NCI-H146 (cell line): ENCODE measurements at regions not wholly inside any gene's neighbourhood (a gene's known extent, or its start where the extent isn't known, plus 50 kb on each side); places are given as distances from the start of the nearest gene placed in this dataset.

Experiments
- DNase-seq: peaks from one replicate; lab custom pipeline; 2025; lab: John Stamatoyannopoulos, UW

DNA sequence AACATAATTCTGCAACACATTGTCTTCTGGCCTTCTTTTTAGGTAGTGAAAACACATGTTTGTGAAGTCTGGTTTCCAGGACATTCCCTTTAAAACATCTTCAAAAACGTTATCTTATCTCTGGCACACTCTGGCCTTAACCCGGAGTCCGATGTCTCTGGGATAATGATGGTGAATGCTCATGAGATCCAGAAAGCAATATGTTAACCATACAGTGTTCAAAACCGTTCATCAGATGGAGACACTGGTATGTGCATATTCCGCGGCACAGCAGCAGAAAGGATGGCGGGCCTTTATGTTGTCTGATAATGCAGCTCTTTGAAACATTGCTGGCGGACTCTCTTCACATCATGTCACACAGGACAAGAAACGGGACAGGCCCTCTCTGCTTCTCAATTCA lies 605.2 kb downstream of the CCDC171 start:
- no peak for DNase-seq

DNA sequence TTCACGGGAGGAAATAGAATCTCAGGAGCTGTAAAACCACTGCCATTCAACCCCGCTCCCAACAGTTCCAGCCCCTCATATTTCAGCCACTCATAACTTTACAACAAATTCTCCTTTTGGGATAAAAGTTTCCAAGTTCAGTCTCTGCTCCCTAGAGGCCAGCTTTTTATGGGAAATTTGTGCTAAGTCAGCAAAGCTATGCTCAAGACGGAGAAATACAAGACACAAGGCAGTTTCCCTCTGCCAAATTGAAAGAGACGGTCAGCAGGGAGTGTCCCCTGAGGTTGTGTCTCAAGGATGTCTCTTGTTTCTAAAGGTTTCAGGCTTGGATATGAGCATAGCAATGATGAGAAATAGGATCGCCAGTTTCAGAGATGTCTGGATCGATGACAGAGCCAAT lies 608.6 kb downstream of the CCDC171 start:
- no peak for DNase-seq

GRCh38 chr9:16170119-16170518 lies 617.3 kb downstream of the CCDC171 start:
- DNase-seq, result no peak

- peak; percentile 26 for DNase-seq
Measured at GRCh38 chr9:16171911-16172310, 619.1 kb downstream of the CCDC171 start.

DNA sequence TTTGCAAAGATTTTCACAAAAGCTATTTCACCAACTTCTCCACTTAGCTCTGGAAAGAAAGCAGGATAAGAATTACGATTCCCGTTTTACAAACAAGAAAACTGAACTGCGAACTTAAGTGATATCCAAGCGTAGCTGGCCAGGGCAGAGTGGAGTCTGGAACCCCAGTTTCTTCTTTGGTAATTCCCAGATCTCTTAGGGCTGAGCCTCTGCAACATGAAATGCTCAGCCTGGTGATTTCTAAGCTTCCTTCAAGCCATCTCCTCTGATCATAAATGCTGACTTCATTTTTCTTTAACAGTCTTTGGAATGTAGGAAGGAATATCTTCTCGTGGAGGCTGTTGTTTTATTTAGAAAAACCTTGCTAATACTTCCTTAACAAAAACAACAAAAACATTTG lies 620.0 kb downstream of the CCDC171 start:
- DNase-seq, result no peak

- DNase-seq, result no peak
Measured at GRCh38 chr9:16174915-16175314, 622.1 kb downstream of the CCDC171 start.

DNA sequence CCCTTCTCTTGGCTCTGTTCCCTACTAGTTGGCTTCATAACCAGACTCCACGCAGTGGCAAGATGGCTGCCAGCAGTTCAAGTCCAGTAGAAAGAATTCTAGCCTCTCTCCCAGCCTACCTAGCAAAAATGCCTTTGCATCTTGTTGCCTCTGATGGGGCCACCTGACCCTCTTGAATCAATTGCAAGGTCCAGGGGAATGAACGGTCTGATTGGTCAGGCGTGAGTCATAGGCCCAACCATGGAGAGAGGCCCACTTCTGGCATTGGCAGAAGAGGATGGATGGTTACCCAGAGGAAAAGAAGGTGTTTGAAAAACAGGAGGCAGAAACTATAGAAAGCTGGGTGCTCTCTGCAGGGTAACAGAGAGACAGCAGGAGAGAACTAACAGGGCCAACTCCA lies 622.6 kb downstream of the CCDC171 start:
- no peak for DNase-seq

GRCh38 chr9:16178294-16178693 lies 625.5 kb downstream of the CCDC171 start:
- DNase-seq, result no peak

DNA sequence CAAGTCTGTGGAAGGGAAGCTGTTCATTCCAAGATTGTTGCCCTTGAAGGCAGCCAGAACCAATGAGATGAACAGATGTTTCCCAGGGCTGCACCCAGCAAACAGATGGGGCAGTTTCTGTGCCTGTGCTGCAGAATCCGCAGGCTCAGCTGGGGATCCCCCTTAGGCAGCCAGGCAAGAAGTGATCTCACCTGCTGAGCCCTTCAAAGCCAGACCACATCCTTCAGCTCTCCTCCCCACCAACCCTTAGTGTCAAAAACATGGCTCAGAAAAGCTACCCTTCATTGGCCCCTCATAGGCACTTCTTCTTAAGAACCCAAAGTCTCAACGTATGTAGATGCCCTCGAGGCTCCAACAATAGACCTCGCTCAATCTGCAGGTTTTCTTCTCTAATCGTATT lies 626.7 kb downstream of the CCDC171 start:
- no peak for DNase-seq

GRCh38 chr9:16180091-16180490 lies 627.2 kb downstream of the CCDC171 start:
- no peak for DNase-seq

DNA sequence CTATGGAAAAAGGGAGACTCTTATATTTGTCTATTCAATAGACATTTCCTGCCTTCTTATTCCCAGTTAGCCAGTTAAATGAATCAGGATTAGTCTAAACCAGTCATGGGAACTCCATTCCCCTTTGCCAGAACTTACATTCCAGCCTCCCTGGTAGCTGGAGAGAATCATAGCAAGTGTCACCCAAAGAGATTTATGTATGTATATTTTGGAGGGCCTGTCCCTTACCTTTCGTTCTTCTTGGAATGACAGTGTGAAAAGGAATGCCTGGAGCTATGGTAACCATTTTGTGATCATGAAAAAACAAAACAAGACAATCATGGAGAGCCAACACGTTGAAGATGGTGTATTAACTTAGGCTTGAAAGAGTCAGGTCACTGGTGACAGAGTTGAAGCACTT lies 627.7 kb downstream of the CCDC171 start:
- DNase-seq, result no peak

DNA sequence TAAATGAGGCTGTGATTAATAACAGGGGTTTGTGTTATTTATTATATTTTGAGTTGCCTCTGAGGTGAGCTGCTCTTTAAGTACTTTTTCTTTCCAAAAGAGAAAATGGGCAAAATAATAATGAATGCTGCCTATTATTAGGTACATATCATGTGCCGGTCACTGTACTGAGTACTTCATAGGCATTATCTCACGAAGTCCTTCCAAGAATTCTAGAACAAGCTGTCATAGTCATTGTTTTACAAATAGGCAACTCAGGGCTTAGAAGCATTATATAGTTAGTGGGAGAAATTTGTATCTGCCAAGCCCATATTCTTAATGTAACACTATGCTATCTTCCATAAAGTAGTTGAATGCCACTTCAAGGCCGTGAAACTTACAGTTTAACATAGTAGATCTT lies 628.7 kb downstream of the CCDC171 start:
- no peak for DNase-seq

DNA sequence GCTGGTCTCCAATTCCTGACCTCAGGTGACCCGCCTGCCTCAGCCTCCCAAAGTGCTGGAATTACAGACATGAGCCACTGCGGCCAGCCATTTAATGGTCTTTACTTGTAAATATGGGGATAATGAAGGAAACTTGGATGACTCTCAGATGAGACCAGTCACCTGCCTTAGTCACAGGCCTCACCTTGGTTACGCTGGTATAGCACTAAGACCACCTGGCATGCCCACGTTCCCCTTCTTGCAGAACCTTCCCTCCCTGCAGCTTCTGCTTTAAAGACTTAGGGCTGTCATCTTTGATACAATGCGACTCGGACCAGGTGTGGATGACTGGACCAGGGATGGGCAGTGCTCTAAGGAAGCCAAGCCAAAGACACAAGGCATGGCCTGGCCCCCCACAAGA lies 629.9 kb downstream of the CCDC171 start:
- DNase-seq, result no peak

DNA sequence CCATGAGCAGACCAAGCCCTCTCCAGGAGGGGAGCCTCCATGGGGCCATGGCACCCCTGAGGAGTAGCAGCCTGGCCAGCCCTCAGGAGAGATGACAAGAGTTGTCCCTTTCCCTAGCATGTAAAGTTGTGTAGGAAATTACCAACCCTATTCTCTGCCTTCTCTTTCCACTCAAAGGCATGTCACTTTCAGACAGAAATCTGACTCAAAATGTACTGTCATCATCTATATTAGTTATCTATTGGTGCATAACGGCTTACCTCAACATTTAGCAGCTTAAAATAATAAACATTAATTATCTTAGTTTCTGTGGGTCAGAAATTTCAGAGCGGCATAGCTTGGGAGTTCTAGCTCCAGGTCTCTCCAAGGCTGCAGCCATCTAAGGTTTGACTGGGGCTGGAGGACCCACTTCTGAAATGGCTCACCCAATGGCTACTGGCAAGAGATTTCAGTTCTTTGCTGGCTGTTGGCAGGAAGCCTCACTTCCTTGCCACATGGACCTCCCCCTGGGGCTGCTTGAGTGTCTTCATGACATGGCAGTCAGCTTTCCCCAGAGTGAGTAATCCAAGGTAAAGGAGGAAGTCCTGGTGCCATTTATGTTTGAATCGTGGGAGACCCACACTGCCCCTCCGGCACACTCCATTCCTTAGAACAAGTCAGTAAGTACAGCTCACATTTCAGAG lies 632.3 kb downstream of the CCDC171 start:
- DNase-seq, result no peak

DNA sequence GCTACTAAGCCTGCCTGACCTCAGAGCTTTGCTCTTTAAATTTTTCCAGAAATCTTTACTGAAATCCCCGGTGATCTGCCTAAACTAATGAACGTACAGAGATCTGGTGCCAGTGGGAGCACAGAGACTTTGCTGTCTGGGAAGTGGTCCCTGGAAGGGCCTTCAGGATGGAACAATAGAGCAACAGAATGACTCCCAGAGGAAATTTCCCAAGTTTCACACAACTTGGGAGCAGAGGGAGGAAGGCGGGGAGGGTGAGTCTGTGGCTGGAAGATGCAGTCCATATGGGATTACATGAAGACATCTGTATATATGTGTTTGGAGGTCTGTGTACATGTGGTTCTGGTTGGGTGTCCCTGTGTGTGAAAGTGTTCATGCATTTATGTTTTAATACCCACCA lies 638.3 kb downstream of the CCDC171 start:
- no peak for DNase-seq

- peak; percentile 34 for DNase-seq
Measured at GRCh38 chr9:16191691-16192402, 639.0 kb downstream of the CCDC171 start.

DNA sequence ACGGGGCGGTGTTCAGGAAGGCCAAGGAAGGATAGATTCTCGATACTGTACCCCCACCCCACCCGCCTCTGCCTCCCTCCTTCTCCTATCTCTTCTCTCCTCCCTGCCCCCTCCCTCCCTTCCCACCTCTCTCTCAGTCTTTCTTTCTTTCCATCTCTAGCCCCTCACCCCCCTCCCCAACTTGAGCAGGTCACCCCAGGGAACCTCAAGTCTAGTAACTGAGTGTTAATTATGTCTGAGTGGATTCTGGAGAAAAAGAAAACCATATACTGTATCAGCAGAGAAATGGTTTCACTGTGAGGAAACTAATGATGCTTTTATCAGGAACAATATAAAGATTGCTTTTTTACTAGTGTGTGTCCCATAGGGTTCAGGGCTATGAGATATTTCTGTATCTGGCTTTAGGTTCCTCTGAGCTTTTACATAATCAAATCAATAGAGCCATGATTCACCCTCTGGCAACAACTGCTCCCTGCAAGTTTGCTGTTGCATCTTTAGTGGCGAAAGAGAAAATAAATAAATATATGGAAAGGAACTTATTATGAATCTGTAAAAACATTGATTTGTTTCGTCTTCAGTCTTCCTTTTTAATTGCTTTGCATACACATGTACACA lies 639.7 kb downstream of the CCDC171 start:
- no peak for DNase-seq

DNA sequence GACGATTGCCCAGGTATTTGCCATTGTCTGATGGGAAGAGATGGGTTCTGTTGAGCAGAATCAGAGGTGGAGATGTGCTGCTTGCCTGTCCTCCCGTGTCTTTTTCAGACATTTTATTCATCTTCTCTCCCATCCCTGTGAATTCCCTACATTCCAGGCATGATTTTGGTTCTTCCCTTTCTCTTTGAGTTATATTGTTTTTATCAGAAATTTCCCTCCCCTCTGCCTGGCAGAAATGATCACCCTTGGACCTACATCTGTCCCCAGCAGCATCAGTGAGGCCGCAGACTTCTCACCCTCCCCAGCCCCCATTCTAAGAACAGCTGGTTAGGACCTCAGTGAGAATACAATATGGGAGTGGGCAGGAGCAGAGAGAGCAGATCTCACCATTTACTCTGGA lies 640.2 kb downstream of the CCDC171 start:
- DNase-seq, result no peak

DNA sequence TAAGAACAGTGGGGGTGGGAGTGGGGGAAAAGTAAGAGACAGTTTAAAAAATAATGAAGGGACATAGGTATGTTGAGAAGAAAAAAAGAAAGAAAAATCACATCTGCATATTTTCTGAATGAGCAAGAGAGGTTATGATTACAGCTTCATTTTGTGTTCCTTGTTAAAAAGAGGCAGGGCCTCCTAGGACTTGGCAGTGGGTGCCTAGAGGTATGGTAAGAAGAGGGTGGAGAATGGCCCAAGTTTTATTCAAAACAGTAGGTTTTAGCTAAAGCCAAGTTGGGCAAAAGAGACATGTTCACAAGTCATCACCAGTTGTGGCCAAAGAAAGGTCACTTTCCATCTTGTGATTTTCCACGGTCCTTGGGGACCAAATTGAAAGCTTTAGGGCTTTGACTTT lies 643.4 kb downstream of the CCDC171 start:
- DNase-seq, result no peak

DNA sequence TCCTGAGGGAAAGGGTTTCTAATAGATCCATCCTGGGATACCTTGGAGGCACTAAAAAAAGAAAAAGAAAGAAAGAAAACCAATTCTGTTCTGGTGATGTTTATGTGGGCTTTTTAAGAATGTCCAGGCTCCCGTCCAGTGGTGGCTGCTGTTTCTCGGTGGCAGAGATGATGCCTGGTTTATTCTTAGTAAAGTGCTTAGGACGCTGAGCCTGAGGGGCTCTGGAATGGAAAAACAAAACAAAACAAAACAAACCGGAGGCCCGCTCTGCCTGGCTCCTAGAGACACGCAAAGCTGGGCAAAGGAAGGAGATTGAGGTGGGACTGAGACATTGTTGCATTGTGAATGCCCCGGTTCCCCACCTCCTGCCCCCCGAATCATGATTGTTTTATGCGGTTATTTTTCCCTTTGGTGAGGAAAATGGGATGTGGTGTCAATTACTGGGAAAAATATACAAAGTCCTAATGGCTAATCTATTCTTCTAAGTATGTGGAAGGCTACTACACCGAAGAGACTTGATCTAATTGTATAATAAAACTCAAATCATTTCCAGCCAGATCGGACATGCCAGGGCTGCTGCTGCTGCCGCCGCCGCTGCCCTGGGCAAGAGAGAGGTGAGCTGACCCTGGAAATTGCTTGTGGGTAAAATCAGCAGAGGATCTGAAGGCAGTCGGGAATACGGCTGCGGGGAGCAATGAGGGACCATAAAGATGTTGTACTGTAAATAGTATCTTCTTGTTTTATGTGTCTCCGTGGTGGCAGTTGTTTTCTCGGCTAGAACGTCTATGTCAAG lies 644.9 kb downstream of the CCDC171 start:
- DNase-seq, result no peak

- no peak for DNase-seq
Measured at GRCh38 chr9:16198996-16199395, 646.2 kb downstream of the CCDC171 start.

DNA sequence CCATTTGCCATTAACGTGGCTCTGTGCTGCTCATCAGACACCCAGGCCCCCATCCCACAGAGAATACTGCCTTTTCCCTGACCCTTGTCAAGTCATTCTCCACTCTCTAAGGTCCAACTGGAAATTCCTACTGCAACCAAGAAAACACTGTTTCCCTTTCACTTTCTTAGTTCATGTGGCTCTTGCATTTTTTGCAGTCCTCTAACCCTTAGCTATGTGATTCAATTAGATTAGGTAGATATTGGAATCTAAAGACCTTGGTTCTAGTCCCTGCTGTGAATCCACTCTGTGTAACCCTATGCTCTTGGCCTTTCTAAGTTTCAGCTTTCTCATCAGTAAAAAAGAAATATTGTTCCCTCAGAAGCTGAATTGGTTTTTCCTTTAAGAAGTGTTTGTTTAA lies 649.4 kb downstream of the CCDC171 start:
- no peak for DNase-seq
